Type B pancreatic cell (in vitro differentiated cells): ENCODE measurements at regions not wholly inside any gene's neighbourhood (a gene's known extent, or its start where the extent isn't known, plus 50 kb on each side); places are given as distances from the start of the nearest gene placed in this dataset.

ENCODE experiments used
- DNase-seq: peaks from one replicate; pipeline ENCODE4 v3.0.0; 2021; ENCODE audit warnings: mixed read lengths; ENCODE audit not compliant: unreplicated experiment; ENCODE audit errors: extremely low spot score
- H3K27ac Mint-ChIP-seq: 2 replicates; pipeline ENCODE4 v1.8.0; 2021; ENCODE audit warnings: mild to moderate bottlenecking, mixed read lengths
- H3K27me3 Mint-ChIP-seq: 2 replicates; pipeline ENCODE4 v1.8.0; 2021; ENCODE audit warnings: mixed read lengths
- H3K36me3 Mint-ChIP-seq: 2 replicates; pipeline ENCODE4 v1.8.0; 2021; ENCODE audit warnings: mixed read lengths
- H3K4me1 Mint-ChIP-seq: one replicate; pipeline ENCODE4 v1.8.0; 2021; ENCODE audit warnings: mixed read lengths; ENCODE audit not compliant: unreplicated experiment
- H3K4me3 Mint-ChIP-seq: 2 replicates; pipeline ENCODE4 v1.8.0; 2021; ENCODE audit warnings: mild to moderate bottlenecking, mixed read lengths
- H3K9me3 Mint-ChIP-seq: 2 replicates; pipeline ENCODE4 v1.8.0; 2021; ENCODE audit warnings: mixed read lengths
- CTCF ChIP-seq: fragments of 200-600 bp; sonication (generic); conservative IDR thresholded peaks from 2 replicates; pipeline ENCODE4 v1.5.0; 2021; ENCODE audit warnings: antibody characterized with exemption, mild to moderate bottlenecking

- H3K36me3 Mint-ChIP-seq = no peaks in the 10 kb centered on the region
- TF ChIP-seq CTCF = no peak
- peaks cover 58% of the 10 kb centered on the region for H3K4me1 Mint-ChIP-seq
- H3K4me3 Mint-ChIP-seq = no peak overlapping the region
- peaks cover 23% of the 10 kb centered on the region for H3K27me3 Mint-ChIP-seq
- no peak for DNase-seq
- no peaks in the 10 kb centered on the region for H3K9me3 Mint-ChIP-seq
- H3K27ac Mint-ChIP-seq = no peak overlapping the region
These were observed 366.4 kb downstream of the ZNF521 start for GRCh38 chr18:24985586-24985985.

- Mint-ChIP-seq H3K4me3 (peak overlapping the region; percentile 73), H3K27me3 (peaks cover 21% of the 10 kb centered on the region), H3K27ac (peak overlapping the region; percentile 90), H3K36me3 (no peaks in the 10 kb centered on the region), H3K9me3 (no peaks in the 10 kb centered on the region), H3K4me1 (peaks cover 51% of the 10 kb centered on the region)
- TF ChIP-seq CTCF = no peak
- no peak for DNase-seq
These were observed 365.2 kb downstream of the ZNF521 start for GRCh38 chr18:24986666-24987302.

- H3K27me3 Mint-ChIP-seq = peaks cover 18% of the 10 kb centered on the region
- peaks cover 43% of the 10 kb centered on the region for H3K4me1 Mint-ChIP-seq
- peak overlapping the region; percentile 73 for H3K4me3 Mint-ChIP-seq
- H3K36me3 Mint-ChIP-seq = no peaks in the 10 kb centered on the region
- no peak for DNase-seq
- H3K9me3 Mint-ChIP-seq = no peaks in the 10 kb centered on the region
- no peak for TF ChIP-seq CTCF
- peak overlapping the region; percentile 90 for H3K27ac Mint-ChIP-seq
These were observed 364.4 kb downstream of the ZNF521 start for GRCh38 chr18:24987303-24988252.

GRCh38 chr18:24988253-24988840 is 363.6 kb downstream of the ZNF521 start:
- no peak overlapping the region for H3K4me3 Mint-ChIP-seq
- TF ChIP-seq CTCF = no peak
- peaks cover 40% of the 10 kb centered on the region for H3K4me1 Mint-ChIP-seq
- no peak overlapping the region for H3K27ac Mint-ChIP-seq
- no peaks in the 10 kb centered on the region for H3K36me3 Mint-ChIP-seq
- H3K9me3 Mint-ChIP-seq = no peaks in the 10 kb centered on the region
- DNase-seq = no peak
- H3K27me3 Mint-ChIP-seq = peaks cover 13% of the 10 kb centered on the region

GRCh38 chr18:24989760-24990593 is 362.0 kb downstream of the ZNF521 start:
- no peak for TF ChIP-seq CTCF
- no peak overlapping the region for H3K4me3 Mint-ChIP-seq
- no peak overlapping the region for H3K27ac Mint-ChIP-seq
- peaks cover 38% of the 10 kb centered on the region for H3K4me1 Mint-ChIP-seq
- H3K9me3 Mint-ChIP-seq = no peaks in the 10 kb centered on the region
- no peaks in the 10 kb centered on the region for H3K36me3 Mint-ChIP-seq
- peaks cover 9% of the 10 kb centered on the region for H3K27me3 Mint-ChIP-seq
- DNase-seq = no peak
